WERI-Rb-1 (cell line): ENCODE measurements at regions not wholly inside any gene's neighbourhood (a gene's known extent, or its start where the extent isn't known, plus 50 kb on each side); places are given as distances from the start of the nearest gene placed in this dataset.
A peak's percentile ranks its signal among the peaks of the same experiment; 100 is the strongest.

Experiments
- DNase-seq: peaks from one replicate; pipeline ENCODE4 v3.0.0-alpha.2; 2020
- H3K27ac ChIP-seq: fragments of 250-450 bp; sonication (Bioruptor Pico); 2 replicates; pipeline ENCODE4 v1.5.1; 2020; ENCODE audit warnings: mild to moderate bottlenecking, moderate library complexity
- H3K27me3 ChIP-seq: fragments of 250-450 bp; sonication (Bioruptor Pico); 2 replicates; pipeline ENCODE4 v1.5.1; 2021; ENCODE audit warnings: mild to moderate bottlenecking, low read depth, moderate library complexity; ENCODE audit not compliant: insufficient read depth, severe bottlenecking
- H3K36me3 ChIP-seq: fragments of 250-450 bp; sonication (Bioruptor Pico); 2 replicates; pipeline ENCODE4 v1.5.1; 2020; ENCODE audit warnings: mild to moderate bottlenecking, moderate library complexity
- H3K4me3 ChIP-seq: 2 replicates; pipeline ENCODE4 v1.5.1; 2011; ENCODE audit warnings: low read depth, mild to moderate bottlenecking, control low read depth, low read length
- H3K9me3 ChIP-seq: fragments of 250-450 bp; sonication (Bioruptor Pico); 2 replicates; pipeline ENCODE4 v1.5.1; 2021; ENCODE audit warnings: mild to moderate bottlenecking, moderate library complexity; ENCODE audit not compliant: severe bottlenecking
- CTCF ChIP-seq: IDR thresholded peaks from 2 replicates; pipeline ENCODE4 v1.5.1; 2011; ENCODE audit warnings: low read depth, mild to moderate bottlenecking, control low read depth, inconsistent platforms, low read length

GRCh38 chr13:93101226-93101734, 125.3 kb upstream of the GPC6 start:
- H3K4me3 ChIP-seq, result no peak overlapping the region
- DNase-seq, result no peak
- no peaks in the 10 kb centered on the region for H3K36me3 ChIP-seq
- peaks cover 15% of the 10 kb centered on the region for H3K9me3 ChIP-seq
- H3K27ac ChIP-seq, result no peak overlapping the region
- no peak for TF ChIP-seq CTCF
- H3K27me3 ChIP-seq, result no peaks in the 10 kb centered on the region

- Histone ChIP-seq H3K4me3 (no peak overlapping the region), H3K9me3 (peaks cover 15% of the 10 kb centered on the region), H3K36me3 (no peaks in the 10 kb centered on the region), H3K27ac (no peak overlapping the region), H3K27me3 (no peaks in the 10 kb centered on the region)
- DNase-seq, result no peak
- TF ChIP-seq CTCF, result no peak
Measured at GRCh38 chr13:93104270-93104669, 122.3 kb upstream of the GPC6 start.

GRCh38 chr13:93108111-93108601, 118.5 kb upstream of the GPC6 start:
- Histone ChIP-seq H3K27ac (no peak overlapping the region), H3K36me3 (no peaks in the 10 kb centered on the region), H3K9me3 (peaks cover 6% of the 10 kb centered on the region), H3K27me3 (no peaks in the 10 kb centered on the region), H3K4me3 (no peak overlapping the region)
- no peak for TF ChIP-seq CTCF
- DNase-seq, result no peak

GRCh38 chr13:93116809-93117208, 109.8 kb upstream of the GPC6 start:
- Histone ChIP-seq H3K9me3 (no peaks in the 10 kb centered on the region), H3K27me3 (no peaks in the 10 kb centered on the region)
- peak; percentile 44 for DNase-seq

GRCh38 chr13:93118081-93118615, 108.5 kb upstream of the GPC6 start:
- Histone ChIP-seq H3K36me3 (no peaks in the 10 kb centered on the region), H3K9me3 (no peaks in the 10 kb centered on the region), H3K27ac (no peak overlapping the region), H3K4me3 (no peak overlapping the region), H3K27me3 (no peaks in the 10 kb centered on the region)
- no peak for DNase-seq
- TF ChIP-seq CTCF, result no peak

More at GRCh38 chr13:93116809-93117208, 109.8 kb upstream of the GPC6 start:
- H3K36me3 ChIP-seq, result no peaks in the 10 kb centered on the region
- H3K27ac ChIP-seq, result no peak overlapping the region
- TF ChIP-seq CTCF, result peak; percentile 46
- H3K4me3 ChIP-seq, result no peak overlapping the region

- no peak for TF ChIP-seq CTCF
- H3K9me3 ChIP-seq, result no peaks in the 10 kb centered on the region
- H3K27ac ChIP-seq, result no peak overlapping the region
- no peaks in the 10 kb centered on the region for H3K27me3 ChIP-seq
- DNase-seq, result no peak
- H3K4me3 ChIP-seq, result no peak overlapping the region
- H3K36me3 ChIP-seq, result no peaks in the 10 kb centered on the region
Measured at GRCh38 chr13:93140912-93141311, 85.7 kb upstream of the GPC6 start.
